IMR-90 (cell line): ENCODE measurements at regions not wholly inside any gene's neighbourhood (a gene's known extent, or its start where the extent isn't known, plus 50 kb on each side); places are given as distances from the start of the nearest gene placed in this dataset.

ENCODE experiments used
- ATAC-seq: fragments of 200-7000 bp; cut with Tn5 transposase; 2 replicates; pipeline ENCODE4 v1.9.1; 2020; ENCODE audit warnings: low read depth, mild to moderate bottlenecking, moderate library complexity
- BruUV-seq: library from RNA; stranded (reverse); fragments of 400-500 nt; replicated peaks from 2 replicates; lab custom pipeline; 2021; lab: Mats Ljungman, UMichigan
- CTCF ChIA-PET: fragments of 300-600 bp; formaldehyde crosslinking; extraction: SDS; loops from one replicate; lab custom pipeline; 2021; ENCODE audit warnings: antibody characterized with exemption; lab: Yijun Ruan, JAX
- POLR2A ChIA-PET: fragments of 300-600 bp; sonication (Branson Sonifier 250); formaldehyde crosslinking; loops from one replicate; lab custom pipeline; 2022; ENCODE audit warnings: antibody characterized with exemption; ENCODE audit not compliant: unreplicated experiment; lab: Charles Lee
- DNase-seq: peaks from one replicate; pipeline ENCODE4 v3.0.0; 2013
- H2AFZ ChIP-seq: replicated peaks from 2 replicates; pipeline ENCODE3; 2013; ENCODE audit warnings: low read length, mild to moderate bottlenecking; ENCODE audit not compliant: poor library complexity
- H2AK5ac ChIP-seq: 2 replicates; pipeline ENCODE4 v1.6.1; 2013; ENCODE audit warnings: low read depth, low read length, inconsistent platforms
- H2AK9ac ChIP-seq: replicated peaks from 2 replicates; pipeline ENCODE3; 2013; ENCODE audit warnings: mild to moderate bottlenecking, low read depth, low read length, moderate library complexity; ENCODE audit not compliant: poor library complexity
- H2BK120ac ChIP-seq: 2 replicates; pipeline ENCODE4 v1.6.1; 2013; ENCODE audit warnings: low read depth, low read length, inconsistent platforms
- H2BK15ac ChIP-seq: 3 replicates; pipeline ENCODE4 v1.6.1; 2013; ENCODE audit warnings: low read depth, low read length, inconsistent platforms
- H2BK20ac ChIP-seq: 2 replicates; pipeline ENCODE4 v1.6.1; 2013; ENCODE audit warnings: low read depth, mild to moderate bottlenecking, inconsistent platforms, low read length, moderate library complexity
- H2BK5ac ChIP-seq: 2 replicates; pipeline ENCODE4 v1.6.1; 2013; ENCODE audit warnings: mild to moderate bottlenecking, low read depth, low read length, inconsistent platforms; ENCODE audit not compliant: poor library complexity, severe bottlenecking
- H3K14ac ChIP-seq: replicated peaks from 2 replicates; pipeline ENCODE4 v1.6.1; 2013; ENCODE audit warnings: low read depth, low read length, inconsistent platforms
- H3K18ac ChIP-seq: 2 replicates; pipeline ENCODE4 v1.6.1; 2013; ENCODE audit warnings: low read depth, low read length, control low read depth
- H3K23ac ChIP-seq: 2 replicates; pipeline ENCODE4 v1.6.1; 2013; ENCODE audit warnings: low read depth, low read length, inconsistent platforms
- H3K27ac ChIP-seq: 2 replicates; pipeline ENCODE4 v1.5.1; 2013; ENCODE audit warnings: mild to moderate bottlenecking, control low read depth, low read length; ENCODE audit not compliant: insufficient read depth
- H3K27me3 ChIP-seq: 2 replicates; pipeline ENCODE4 v1.6.1; 2013; ENCODE audit warnings: low read length; ENCODE audit not compliant: control insufficient read depth, insufficient read depth
- H3K36me3 ChIP-seq: 2 replicates; pipeline ENCODE4 v1.6.1; 2013; ENCODE audit warnings: low read length, mixed read lengths; ENCODE audit not compliant: control insufficient read depth, insufficient read depth
- H3K4ac ChIP-seq: 2 replicates; pipeline ENCODE4 v1.6.1; 2013; ENCODE audit warnings: low read depth, low read length, inconsistent platforms
- H3K4me1 ChIP-seq: 2 replicates; pipeline ENCODE4 v1.6.1; 2013; ENCODE audit warnings: low read length, mixed read lengths; ENCODE audit not compliant: control insufficient read depth, insufficient read depth
- H3K4me2 ChIP-seq: 2 replicates; pipeline ENCODE4 v1.6.1; 2013; ENCODE audit warnings: low read depth, mild to moderate bottlenecking, control low read depth, low read length, moderate library complexity
- H3K4me3 ChIP-seq: 2 replicates; pipeline ENCODE4 v1.5.1; 2013; ENCODE audit warnings: low read depth, mild to moderate bottlenecking, control low read depth, low read length, moderate library complexity; ENCODE audit not compliant: insufficient read depth
- H3K56ac ChIP-seq: 2 replicates; pipeline ENCODE4 v1.6.1; 2013; ENCODE audit warnings: low read length, inconsistent platforms; ENCODE audit not compliant: insufficient read depth; ENCODE audit errors: extremely low read depth
- H3K79me1 ChIP-seq, 2 experiments: 2 replicates each; pipeline ENCODE4 v1.6.1; 2013; ENCODE audit warnings: low read length in 2 of 2, inconsistent platforms in 1 of 2, low read depth in 1 of 2
- H3K9ac ChIP-seq: 2 replicates; pipeline ENCODE4 v1.6.1; 2013; ENCODE audit warnings: low read depth, low read length, control low read depth
- H3K9me1 ChIP-seq: 2 replicates; pipeline ENCODE4 v1.6.1; 2013; ENCODE audit warnings: low read length, inconsistent platforms; ENCODE audit not compliant: insufficient read depth
- H3K9me3 ChIP-seq: 2 replicates; pipeline ENCODE4 v1.6.1; 2013; ENCODE audit warnings: low read length; ENCODE audit not compliant: control insufficient read depth, insufficient read depth
- H4K20me1 ChIP-seq: 2 replicates; pipeline ENCODE4 v1.6.1; 2013; ENCODE audit warnings: low read length, inconsistent platforms; ENCODE audit not compliant: insufficient read depth
- H4K5ac ChIP-seq: 2 replicates; pipeline ENCODE4 v1.6.1; 2013; ENCODE audit warnings: mild to moderate bottlenecking, low read depth, low read length, control low read depth
- H4K8ac ChIP-seq, 2 experiments: 2 replicates each; pipeline ENCODE4 v1.6.1; 2013; ENCODE audit warnings: low read depth in 2 of 2, low read length in 2 of 2, control low read depth in 1 of 2, inconsistent platforms in 1 of 2
- H4K91ac ChIP-seq: 2 replicates; pipeline ENCODE4 v1.6.1; 2013; ENCODE audit warnings: low read depth, low read length, inconsistent platforms; ENCODE audit not compliant: insufficient read depth
- CHD1 ChIP-seq: IDR thresholded peaks from 2 replicates; pipeline ENCODE4 v1.6.1; 2012; ENCODE audit warnings: low read depth, low read length, improper control_type of control experiment
- MAFK ChIP-seq: IDR thresholded peaks from 2 replicates; pipeline ENCODE4 v1.6.1; 2012; ENCODE audit warnings: low read depth, low read length, improper control_type of control experiment
- WGBS, 2 experiments: methylation state at CpG; one replicate each; pipeline versions ENCODE4 v1.1.5 to v1.1.7; 2013; ENCODE audit warnings: missing lambda C conversion rate in 2 of 2; ENCODE audit not compliant: insufficient read length in 1 of 2; ENCODE audit errors: extremely low coverage in 2 of 2; 5-methylcytosine and 5-hydroxymethylcytosine counted together
- dilution Hi-C: fragments of 300-500 bp; cut with HindIII; formaldehyde crosslinking; loops from one replicate; pipeline ENCODE4 v1.14.3; 2018; ENCODE audit warnings: low sequenced_read_pairs; ENCODE audit not compliant: unreplicated experiment
- in situ Hi-C: fragments of 300-500 bp; cut with MboI; formaldehyde crosslinking; loops from 3 replicates; pipeline ENCODE4 v1.14.3; 2019; ENCODE audit warnings: low sequenced_read_pairs, inconsistent platforms, mixed read lengths
- intact Hi-C: fragments of 100-400 bp; cut with micrococcal nuclease; formaldehyde crosslinking; loops from 2 replicates; pipeline ENCODE4 v1.10.0; 2022
- TF ChIP-seq, protein P1 (sequence below): conservative IDR thresholded peaks from 2 replicates; pipeline ENCODE4 v1.5.1; 2012; ENCODE audit warnings: mild to moderate bottlenecking, low read depth, low read length, improper control_type of control experiment

DNA sequence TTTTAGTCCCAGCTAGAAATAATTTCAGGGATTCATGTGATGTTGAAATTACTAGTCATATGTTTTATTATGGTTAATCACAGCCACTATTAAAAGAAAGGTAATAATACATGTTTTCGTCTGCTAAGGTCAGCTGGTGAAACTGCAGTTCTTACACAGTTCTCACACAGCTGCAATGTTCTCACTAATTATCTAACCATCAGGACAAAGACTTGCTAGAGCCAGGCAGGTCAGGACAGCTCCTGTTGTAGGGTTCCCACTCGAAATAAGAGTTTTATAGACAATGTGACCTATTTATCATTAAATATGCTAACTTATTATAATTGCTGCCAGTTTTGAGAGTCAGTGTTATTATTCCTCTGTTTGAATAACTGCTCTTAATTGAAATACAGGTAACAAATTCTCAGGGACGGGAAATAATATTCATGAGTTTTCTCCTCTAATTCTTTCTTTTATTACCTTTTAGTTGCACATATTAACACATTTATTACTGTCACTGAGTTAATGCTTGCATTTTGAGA is 97.9 kb downstream of the GJA1 start:
- Histone ChIP-seq H3K27ac (no peak overlapping the region), H4K5ac (no peak overlapping the region), H3K9me3 (no peaks in the 10 kb centered on the region), H3K56ac (no peak overlapping the region), H2BK5ac (no peak overlapping the region), H2AK9ac (no peak overlapping the region), H3K23ac (no peak overlapping the region), H3K9me1 (no peaks in the 10 kb centered on the region; the same call in 1 of the 2 replicates), H3K4me2 (no peak overlapping the region), H4K8ac (no peak overlapping the region), H3K14ac (no peak overlapping the region), H2AK5ac (no peak overlapping the region), H2BK15ac (no peak overlapping the region), H3K9ac (no peak overlapping the region), H4K20me1 (no peaks in the 10 kb centered on the region), H3K27me3 (no peaks in the 10 kb centered on the region), H2BK20ac (no peak overlapping the region), H3K4me3 (no peak overlapping the region), H3K4me1 (no peaks in the 10 kb centered on the region), H3K79me1 (no peaks in the 10 kb centered on the region), H3K36me3 (no peaks in the 10 kb centered on the region), H3K4ac (no peak overlapping the region), H4K91ac (no peak overlapping the region), H2AFZ (no peak overlapping the region), H3K18ac (no peak overlapping the region), H2BK120ac (no peak overlapping the region)
- BruUV-seq: no TSS peak
- intact Hi-C loops (no loop called here), in situ Hi-C loops (no loop called here), dilution Hi-C loops (no loop called here)
- POLR2A ChIA-PET: no interaction called here
- DNase-seq (no peak), ATAC-seq (no peak)
- TF ChIP-seq MAFK (peak; percentile 20; the same call in 1 of the 2 replicates), CHD1 (no peak)
- TF ChIP-seq, protein P1, sequence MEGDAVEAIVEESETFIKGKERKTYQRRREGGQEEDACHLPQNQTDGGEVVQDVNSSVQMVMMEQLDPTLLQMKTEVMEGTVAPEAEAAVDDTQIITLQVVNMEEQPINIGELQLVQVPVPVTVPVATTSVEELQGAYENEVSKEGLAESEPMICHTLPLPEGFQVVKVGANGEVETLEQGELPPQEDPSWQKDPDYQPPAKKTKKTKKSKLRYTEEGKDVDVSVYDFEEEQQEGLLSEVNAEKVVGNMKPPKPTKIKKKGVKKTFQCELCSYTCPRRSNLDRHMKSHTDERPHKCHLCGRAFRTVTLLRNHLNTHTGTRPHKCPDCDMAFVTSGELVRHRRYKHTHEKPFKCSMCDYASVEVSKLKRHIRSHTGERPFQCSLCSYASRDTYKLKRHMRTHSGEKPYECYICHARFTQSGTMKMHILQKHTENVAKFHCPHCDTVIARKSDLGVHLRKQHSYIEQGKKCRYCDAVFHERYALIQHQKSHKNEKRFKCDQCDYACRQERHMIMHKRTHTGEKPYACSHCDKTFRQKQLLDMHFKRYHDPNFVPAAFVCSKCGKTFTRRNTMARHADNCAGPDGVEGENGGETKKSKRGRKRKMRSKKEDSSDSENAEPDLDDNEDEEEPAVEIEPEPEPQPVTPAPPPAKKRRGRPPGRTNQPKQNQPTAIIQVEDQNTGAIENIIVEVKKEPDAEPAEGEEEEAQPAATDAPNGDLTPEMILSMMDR: no peak
- CTCF ChIA-PET: interaction anchor here (0.5 kb wide), 1 partner anchor 43 kb away, joined by 7 read pairs; no protein-coding TSS in a partner anchor
- WGBS, 2 experiments: no CpG with 5 or more reads among the region's 3 CpGs
